Lower leg skin (tissue), 3 donors: ENCODE measurements at regions not wholly inside any gene's neighbourhood (a gene's known extent, or its start where the extent isn't known, plus 50 kb on each side); places are given as distances from the start of the nearest gene placed in this dataset.
"Not testable (repeated sequence)": the region's sequence is repeated elsewhere in the genome, so short reads cannot be mapped to it uniquely, and the experiment has no call there.

Experiments used
- CTCF ChIP-seq, 3 donors: fragments of 450-650 bp; IDR thresholded peaks; one replicate each; pipeline ENCODE4 v1.5.1; 2016; ENCODE audit warnings: antibody characterized with exemption in 3 of 3, mild to moderate bottlenecking in 3 of 3, moderate library complexity in 2 of 3
- POLR2A ChIP-seq, 2 donors: fragments of 450-650 bp; IDR thresholded peaks; one replicate each; pipeline ENCODE4 v1.6.1; 2016 to 2017; ENCODE audit warnings: antibody characterized with exemption in 2 of 2, mild to moderate bottlenecking in 1 of 2, moderate library complexity in 1 of 2

GRCh38 chr3:8178516-8178915, 323.1 kb upstream of the LMCD1 start:
- not testable (repeated sequence) for TF ChIP-seq CTCF, POLR2A (IDR thresholded peaks at IDR 0.05)
